ENCODE measurements at regions not wholly inside any gene's neighbourhood (a gene's known extent, or its start where the extent isn't known, plus 50 kb on each side); places are given as distances from the start of the nearest gene placed in this dataset.

GRCh38 chr16:27686926-27687325 lies 137.0 kb downstream of the KATNIP start:
- no peak for TF ChIP-seq POLR2AphosphoS5 (IDR thresholded peaks at IDR 0.05; ENCODE audit: low read depth, low read length)
- no peak for TF ChIP-seq POLR2A (IDR thresholded peaks at IDR 0.05; ENCODE audit: low read depth, low read length)
- TF ChIP-seq TAF1 (IDR thresholded peaks at IDR 0.05; ENCODE audit: low read depth, low read length): no peak
- no peak for TF ChIP-seq PAX5 (IDR thresholded peaks at IDR 0.05; ENCODE audit: insufficient read depth, low read length, severe bottlenecking)
